B cell (primary cell): ENCODE measurements at regions not wholly inside any gene's neighbourhood (a gene's known extent, or its start where the extent isn't known, plus 50 kb on each side); places are given as distances from the start of the nearest gene placed in this dataset.

Experiments used
- ATAC-seq: fragments of 200-7000 bp; cut with Tn5 transposase; one replicate; pipeline ENCODE4 v1.10.0; 2021; ENCODE audit warnings: low read depth, mild to moderate bottlenecking, moderate number of reproducible peaks, moderate library complexity
- CTCF ChIA-PET: fragments of 350-600 bp; sonication (Branson Sonifier 250); formaldehyde crosslinking; loops from one replicate; lab custom pipeline; 2021; ENCODE audit warnings: antibody characterized with exemption, inconsistent platforms; lab: Charles Lee
- POLR2A ChIA-PET: fragments of 350-600 bp; sonication (Branson Sonifier 250); formaldehyde crosslinking; loops from one replicate; lab custom pipeline; 2021; ENCODE audit warnings: antibody characterized with exemption; lab: Charles Lee
- DNase-seq: peaks from one replicate; pipeline ENCODE4 v3.0.0; 2013
- H2AFZ ChIP-seq: 2 replicates; pipeline ENCODE4 v1.6.1; 2012; ENCODE audit warnings: mild to moderate bottlenecking, low read depth, low read length; ENCODE audit not compliant: insufficient read depth, poor library complexity, severe bottlenecking
- H3K27ac ChIP-seq, 2 donors: 1 replicate in 1 of 2; 2 replicates in 1 of 2; pipeline ENCODE4 v1.5.1; 2012 to 2013; ENCODE audit warnings: low read length in 2 of 2, mild to moderate bottlenecking in 2 of 2, moderate library complexity in 1 of 2
- H3K27me3 ChIP-seq, 4 experiments: fragments of 200-600 bp in 1 of 4; sonication (generic) in 1 of 4; replicated peaks in 1 of 4; 1 replicate in 2 of 4; 2 replicates in 2 of 4; pipeline versions ENCODE4 v1.6.1 to v1.7.0; 2013 to 2016; ENCODE audit warnings: low read length in 3 of 4, mild to moderate bottlenecking in 2 of 4, mixed read lengths in 1 of 4, moderate library complexity in 1 of 4; ENCODE audit not compliant: insufficient read depth in 4 of 4, control insufficient read depth in 3 of 4; ENCODE audit errors: control extremely low read depth in 1 of 4
- H3K36me3 ChIP-seq, 2 experiments: replicated peaks in 1 of 2; 1 replicate in 1 of 2; 2 replicates in 1 of 2; pipeline versions ENCODE4 v1.6.1 to v1.7.1; 2013; ENCODE audit warnings: low read length in 1 of 2; ENCODE audit not compliant: insufficient read depth in 2 of 2, control insufficient read depth in 1 of 2; ENCODE audit errors: control extremely low read depth in 1 of 2, extremely low read depth in 1 of 2
- H3K4me1 ChIP-seq, 2 donors: fragments of 200-600 bp in 1 of 2; sonication (generic) in 1 of 2; 1 replicate in 1 of 2; 2 replicates in 1 of 2; pipeline versions ENCODE4 v1.5.1 to v1.6.1; 2013 to 2017; ENCODE audit warnings: low read length in 2 of 2; ENCODE audit not compliant: control insufficient read depth in 2 of 2, insufficient read depth in 2 of 2
- H3K4me2 ChIP-seq: replicated peaks from 2 replicates; pipeline ENCODE3; 2012; ENCODE audit warnings: mild to moderate bottlenecking, low read depth, low read length; ENCODE audit not compliant: poor library complexity, severe bottlenecking
- H3K4me3 ChIP-seq, 5 experiments: fragments of 200-600 bp in 1 of 5; sonication (generic) in 1 of 5; 1 replicate in 3 of 5; 2 replicates in 2 of 5; pipeline versions ENCODE4 v1.5.1 to v1.7.0; 2011 to 2016; ENCODE audit warnings: low read length in 4 of 5, mild to moderate bottlenecking in 4 of 5, low read depth in 2 of 5, control low read depth in 1 of 5, moderate library complexity in 1 of 5; ENCODE audit not compliant: insufficient read depth in 1 of 5; ENCODE audit errors: control extremely low read depth in 1 of 5, extremely low read depth in 1 of 5
- H3K79me2 ChIP-seq: fragments of 200-600 bp; sonication (generic); one replicate; pipeline ENCODE4 v1.6.0; 2016; ENCODE audit warnings: low read length; ENCODE audit not compliant: control insufficient read depth, insufficient read depth
- H3K9ac ChIP-seq: fragments of 200-600 bp; sonication (generic); 2 replicates; pipeline ENCODE4 v1.6.1; 2017; ENCODE audit warnings: mild to moderate bottlenecking, low read length, moderate library complexity
- H3K9me3 ChIP-seq, 3 donors: one replicate each; pipeline versions ENCODE4 v1.6.1 to v1.7.1; 2013; ENCODE audit warnings: low read length in 2 of 3; ENCODE audit not compliant: control insufficient read depth in 2 of 3, insufficient read depth in 1 of 3; ENCODE audit errors: control extremely low read depth in 1 of 3
- H4K20me1 ChIP-seq: 2 replicates; pipeline ENCODE4 v1.6.0; 2012; ENCODE audit warnings: mild to moderate bottlenecking, low read length; ENCODE audit not compliant: insufficient read depth, control insufficient read depth, poor library complexity, severe bottlenecking
- H3K27ac Mint-ChIP-seq: one replicate; pipeline ENCODE4 v1.8.0; 2021; ENCODE audit warnings: mixed read lengths
- H3K27me3 Mint-ChIP-seq: one replicate; pipeline ENCODE4 v1.8.0; 2021; ENCODE audit warnings: mixed read lengths
- H3K4me1 Mint-ChIP-seq: one replicate; pipeline ENCODE4 v1.8.0; 2021; ENCODE audit warnings: mixed read lengths
- H3K4me3 Mint-ChIP-seq: one replicate; pipeline ENCODE4 v1.8.0; 2021; ENCODE audit warnings: mixed read lengths
- H3K9me3 Mint-ChIP-seq: one replicate; pipeline ENCODE4 v1.8.0; 2022; ENCODE audit warnings: mixed read lengths; ENCODE audit not compliant: insufficient read depth
- EZH2 ChIP-seq: IDR thresholded peaks from 2 replicates; pipeline ENCODE4 v1.6.1; 2012; ENCODE audit warnings: borderline replicate concordance, low read depth, mild to moderate bottlenecking, moderate library complexity, low read length; ENCODE audit not compliant: insufficient read depth, poor library complexity, severe bottlenecking
- WGBS: methylation state at CpG from one replicate; pipeline ENCODE4 v1.1.5; 2013; ENCODE audit warnings: missing lambda C conversion rate; ENCODE audit not compliant: insufficient coverage; 5-methylcytosine and 5-hydroxymethylcytosine counted together
- intact Hi-C: fragments of 100-400 bp; cut with micrococcal nuclease; formaldehyde crosslinking; loops from one replicate; pipeline ENCODE4 v1.10.0; 2022
- TF ChIP-seq, protein P1 (sequence below): fragments of 200-600 bp; IDR thresholded peaks from one replicate; pipeline ENCODE4 v1.8.0; 2022; ENCODE audit warnings: antibody characterized with exemption, mild to moderate bottlenecking

DNA sequence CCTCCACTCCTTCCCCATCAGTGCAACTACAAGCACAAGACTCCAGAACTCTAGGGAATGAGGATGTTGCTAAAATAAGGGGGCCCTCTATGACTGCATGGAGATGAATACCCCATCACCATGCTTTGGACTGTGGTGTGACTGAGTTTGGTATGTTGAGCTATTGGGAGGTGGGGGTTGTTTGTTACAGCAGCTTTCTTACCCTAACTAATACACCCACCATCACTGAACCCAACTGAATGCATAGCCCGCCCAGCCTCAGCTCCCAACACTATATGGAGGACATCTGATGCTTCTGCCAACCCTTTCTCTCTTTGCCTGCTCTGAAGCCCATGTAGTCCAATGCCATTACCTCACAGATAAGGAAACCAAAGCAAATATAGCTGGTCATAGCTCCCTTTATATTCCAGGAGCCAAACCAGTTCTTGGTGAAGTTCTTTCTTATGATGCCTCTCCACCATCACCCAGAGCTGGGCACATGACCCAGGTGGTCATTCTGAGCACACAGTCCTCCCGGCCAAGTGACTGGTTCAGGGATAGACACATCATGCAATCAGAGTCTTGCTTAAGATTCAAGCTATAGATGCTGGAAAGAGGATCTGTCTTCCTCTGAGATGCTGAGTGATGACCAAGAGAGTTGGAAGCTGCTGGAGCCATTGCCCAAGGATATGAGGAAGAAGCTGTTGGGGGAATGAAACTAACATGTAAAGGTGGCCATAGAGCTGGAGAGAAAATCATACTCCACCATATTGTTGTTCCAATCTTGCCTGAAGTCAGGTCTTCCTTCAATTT lies 155.6 kb upstream of the HAAO start:
- no peaks in the 10 kb centered on the region for H4K20me1 ChIP-seq
- H3K79me2 ChIP-seq: no peaks in the 10 kb centered on the region
- H3K27me3 Mint-ChIP-seq: no peaks in the 10 kb centered on the region
- no peak overlapping the region for H3K4me3 ChIP-seq
- peak overlapping the region; percentile 83 to 84 for H3K27ac ChIP-seq
- ChIA-PET POLR2A (interaction anchor here (0.5 to 3.1 kb wide), 8 partner anchors 42 to 727 kb away, joined by 3 to 16 read pairs (median 4); partner anchors contain the start of gene ZFP36L2), CTCF (interaction anchor here (0.6 to 7.2 kb wide), 52 partner anchors 11 to 663 kb away, joined by 3 to 203 read pairs (median 4); partner anchors contain the start of gene ZFP36L2)
- TF ChIP-seq, protein P1, sequence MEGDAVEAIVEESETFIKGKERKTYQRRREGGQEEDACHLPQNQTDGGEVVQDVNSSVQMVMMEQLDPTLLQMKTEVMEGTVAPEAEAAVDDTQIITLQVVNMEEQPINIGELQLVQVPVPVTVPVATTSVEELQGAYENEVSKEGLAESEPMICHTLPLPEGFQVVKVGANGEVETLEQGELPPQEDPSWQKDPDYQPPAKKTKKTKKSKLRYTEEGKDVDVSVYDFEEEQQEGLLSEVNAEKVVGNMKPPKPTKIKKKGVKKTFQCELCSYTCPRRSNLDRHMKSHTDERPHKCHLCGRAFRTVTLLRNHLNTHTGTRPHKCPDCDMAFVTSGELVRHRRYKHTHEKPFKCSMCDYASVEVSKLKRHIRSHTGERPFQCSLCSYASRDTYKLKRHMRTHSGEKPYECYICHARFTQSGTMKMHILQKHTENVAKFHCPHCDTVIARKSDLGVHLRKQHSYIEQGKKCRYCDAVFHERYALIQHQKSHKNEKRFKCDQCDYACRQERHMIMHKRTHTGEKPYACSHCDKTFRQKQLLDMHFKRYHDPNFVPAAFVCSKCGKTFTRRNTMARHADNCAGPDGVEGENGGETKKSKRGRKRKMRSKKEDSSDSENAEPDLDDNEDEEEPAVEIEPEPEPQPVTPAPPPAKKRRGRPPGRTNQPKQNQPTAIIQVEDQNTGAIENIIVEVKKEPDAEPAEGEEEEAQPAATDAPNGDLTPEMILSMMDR: no peak
- TF ChIP-seq EZH2: no peak
- H3K9me3 Mint-ChIP-seq: no peaks in the 10 kb centered on the region
- intact Hi-C loops: loop anchor here (1.0 to 5.0 kb wide), 7 partner anchors 27 to 629 kb away; no protein-coding TSS in a partner anchor
- H3K36me3 ChIP-seq: no peaks in the 10 kb centered on the region
- peak overlapping the region; percentile 60 for H3K4me2 ChIP-seq
- peak overlapping the region; percentile 40 for H3K4me3 Mint-ChIP-seq
- no peaks in the 10 kb centered on the region for H3K27me3 ChIP-seq
- WGBS: 92% methylated on average over 1 of the region's 2 CpGs
- peaks cover 0 to 25% (median 0%) of the 10 kb centered on the region in 3 donors for H3K9me3 ChIP-seq
- no peak overlapping the region for H2AFZ ChIP-seq
- H3K27ac Mint-ChIP-seq: peak overlapping the region; percentile 86
- DNase-seq (no peak), ATAC-seq (no peak)
- peaks cover 64% of the 10 kb centered on the region for H3K4me1 Mint-ChIP-seq
- no peak overlapping the region for H3K9ac ChIP-seq
- H3K4me1 ChIP-seq: peaks cover 53 to 58% of the 10 kb centered on the region in 2 donors
